ENCODE measurements at regions not wholly inside any gene's neighbourhood (a gene's known extent, or its start where the extent isn't known, plus 50 kb on each side); places are given as distances from the start of the nearest gene placed in this dataset.
"Not testable (repeated sequence)": the region's sequence is repeated elsewhere in the genome, so short reads cannot be mapped to it uniquely, and the experiment has no call there.

DNA sequence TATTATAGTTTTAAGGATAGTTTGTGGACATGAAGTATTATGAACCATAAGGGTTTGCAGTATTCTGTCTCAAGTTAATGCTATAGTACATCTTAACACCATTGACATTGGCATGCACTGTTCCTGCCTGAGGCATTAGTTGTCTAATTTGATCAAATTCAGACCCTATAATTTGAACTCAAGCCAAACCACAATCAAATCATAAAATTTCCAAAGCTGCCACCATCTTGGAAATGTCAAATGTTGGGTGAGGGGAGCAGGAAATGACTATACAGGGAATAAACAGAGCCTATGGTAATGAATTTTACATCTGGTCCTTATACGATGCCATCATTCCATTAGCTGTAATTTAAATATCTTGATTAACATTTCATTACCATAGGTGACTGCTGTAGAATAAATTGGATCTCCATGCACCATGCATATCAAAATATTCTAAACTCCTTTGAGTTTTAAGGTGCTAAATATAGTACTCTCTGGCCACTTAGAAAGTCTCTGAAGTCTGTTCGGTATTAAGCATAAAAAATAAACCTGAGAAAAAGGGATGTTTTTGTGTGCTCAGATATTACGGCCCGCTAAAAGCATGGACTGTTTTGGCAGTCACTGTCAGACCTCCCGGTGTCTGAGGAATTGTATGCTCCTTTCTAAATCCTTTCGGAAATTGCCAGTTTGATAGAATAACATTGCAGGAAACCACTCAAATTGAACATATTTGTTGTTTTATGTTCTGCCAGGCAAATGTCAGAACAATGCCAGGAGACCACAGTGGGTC lies 257.7 kb downstream of the SPRY2 start:
- DNase-seq (ENCODE audit: low read depth in 2 of 2): peak; percentile 16 to 63

DNA sequence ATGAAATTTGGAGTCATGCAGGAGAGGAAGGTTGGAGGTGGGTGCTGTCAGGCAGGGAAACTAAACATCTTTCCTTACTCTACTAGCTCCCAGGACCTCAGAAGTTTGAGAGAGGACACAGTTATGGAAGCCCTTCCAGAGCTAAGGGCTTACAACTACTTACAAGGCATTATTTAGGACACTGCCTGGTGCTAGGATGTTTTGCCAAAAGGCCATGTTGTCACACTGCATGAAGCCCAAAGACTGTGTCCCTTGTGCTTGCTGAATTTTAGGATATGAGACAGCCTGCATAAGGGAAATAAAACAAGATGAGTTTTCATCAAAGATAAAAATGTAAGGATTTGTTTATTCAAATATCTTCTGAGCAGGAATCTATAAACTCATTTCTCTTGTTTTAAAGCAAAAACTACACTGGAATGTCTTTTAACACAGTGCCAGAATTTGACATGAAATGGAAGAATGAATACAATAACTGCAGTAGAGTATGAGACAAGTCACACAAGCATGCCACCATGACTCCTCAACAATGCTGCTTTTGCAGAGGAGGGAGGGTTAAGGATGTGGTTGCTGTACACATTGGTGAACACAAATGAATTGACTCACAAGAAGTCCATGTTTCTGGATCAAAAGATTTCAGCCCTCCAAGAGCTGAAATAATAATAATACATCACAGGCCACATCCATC lies 258.4 kb downstream of the SPRY2 start:
- peak in 1 of 2 donors; percentile 15 for DNase-seq (ENCODE audit: low read depth in 2 of 2)

DNA sequence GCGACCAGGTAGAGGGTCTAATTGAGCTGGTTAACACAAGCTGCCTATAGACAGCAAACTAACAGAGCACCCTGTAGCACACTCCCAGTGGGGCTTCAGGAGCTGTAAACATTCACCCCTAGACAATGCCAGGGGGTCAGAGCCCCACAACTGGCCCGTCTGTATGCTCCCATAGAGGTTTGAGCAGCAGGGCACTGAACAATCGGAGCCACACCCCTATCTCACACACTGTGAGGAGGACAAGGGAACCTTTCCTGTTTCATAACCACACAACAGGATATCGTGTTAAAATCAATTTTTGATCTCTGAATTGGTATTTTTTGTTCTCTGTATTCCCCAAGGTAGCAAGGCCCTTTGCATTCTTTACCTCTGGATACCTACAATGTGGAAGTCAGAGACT lies 266.1 kb downstream of the SPRY2 start:
- DNase-seq (ENCODE audit: low read depth in 2 of 2): no peak

DNA sequence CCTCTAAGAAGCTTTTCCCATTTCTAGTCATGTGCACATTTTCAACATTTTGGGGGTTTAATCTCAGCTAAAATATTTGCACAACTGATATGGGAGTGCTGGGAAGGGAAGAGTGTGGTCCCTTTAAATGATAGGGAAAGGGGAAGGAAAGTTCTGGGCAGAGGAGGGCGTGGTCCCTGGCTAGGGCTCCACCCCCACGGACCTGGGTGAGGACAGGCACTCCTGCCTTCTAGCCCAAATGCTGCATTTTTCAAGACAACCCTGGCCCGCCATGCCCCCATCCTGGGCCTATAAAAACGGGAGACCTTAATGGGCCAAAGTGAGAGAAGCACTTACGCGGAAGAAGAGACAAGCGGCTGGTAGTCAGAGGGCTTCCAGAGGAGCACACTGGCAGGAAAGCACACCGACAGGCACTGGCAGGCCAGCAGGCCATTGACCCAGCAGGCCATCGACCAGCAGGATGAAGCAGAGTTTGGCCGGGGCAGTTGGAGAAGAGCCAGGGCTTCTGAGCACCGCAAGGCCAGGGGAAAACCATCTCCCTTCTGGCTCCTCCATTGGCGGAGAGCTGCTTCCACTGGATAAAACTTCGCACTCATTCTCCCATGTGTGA lies 266.7 kb downstream of the SPRY2 start:
- peak; percentile 3 to 20 for DNase-seq (ENCODE audit: low read depth in 2 of 2)

DNA sequence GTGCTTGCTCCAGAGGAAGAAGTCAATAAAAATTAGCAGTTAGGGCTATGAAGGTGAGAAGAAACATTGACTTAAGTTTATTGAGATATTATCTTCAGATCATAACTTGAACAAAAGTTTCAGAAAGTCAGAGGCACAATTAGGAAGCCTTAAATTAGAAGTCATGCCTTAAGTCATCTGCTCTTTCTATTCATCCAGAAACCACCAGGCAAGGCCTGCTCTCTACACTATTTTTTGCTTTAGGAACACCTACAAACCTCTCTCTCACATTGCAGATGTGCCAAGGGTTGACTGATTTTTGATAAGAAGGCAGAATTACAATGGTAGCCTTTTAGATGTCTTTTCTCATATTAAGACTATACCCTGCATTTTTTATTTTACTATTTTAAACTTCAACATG lies 268.7 kb downstream of the SPRY2 start:
- no peak for DNase-seq (ENCODE audit: low read depth in 2 of 2)

DNA sequence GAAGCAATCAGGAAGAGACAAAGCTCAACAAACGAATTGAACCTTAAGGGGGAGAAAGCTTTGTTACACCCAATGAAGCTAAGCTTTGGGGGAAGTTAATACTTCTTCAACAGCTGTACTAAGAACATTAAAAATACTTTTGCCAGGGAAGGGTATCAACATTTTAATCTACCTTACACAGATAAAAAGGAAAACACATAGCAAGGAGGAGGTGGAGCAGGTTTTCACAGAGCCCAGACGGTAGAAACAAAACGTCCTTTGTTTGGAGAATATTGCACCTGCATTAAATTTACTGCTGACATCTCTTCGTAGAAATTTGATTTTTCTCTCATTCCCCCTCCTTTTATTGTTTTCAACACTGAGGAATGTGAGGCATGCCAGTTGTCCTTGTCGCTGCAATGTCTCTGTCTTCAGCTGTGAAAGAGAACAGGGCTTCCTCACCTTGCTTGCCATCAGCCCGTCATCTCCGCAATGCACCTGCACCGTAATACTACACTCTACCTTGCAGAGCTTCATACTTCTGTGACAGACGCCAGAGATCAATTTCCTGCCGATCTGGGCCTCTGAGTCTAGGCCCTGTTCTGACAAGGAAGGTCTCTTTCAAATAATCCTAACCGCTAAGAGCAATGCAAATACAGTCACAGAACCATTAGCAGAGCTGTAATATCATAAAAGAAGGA lies 270.8 kb downstream of the SPRY2 start:
- DNase-seq (ENCODE audit: low read depth in 2 of 2): no peak

DNA sequence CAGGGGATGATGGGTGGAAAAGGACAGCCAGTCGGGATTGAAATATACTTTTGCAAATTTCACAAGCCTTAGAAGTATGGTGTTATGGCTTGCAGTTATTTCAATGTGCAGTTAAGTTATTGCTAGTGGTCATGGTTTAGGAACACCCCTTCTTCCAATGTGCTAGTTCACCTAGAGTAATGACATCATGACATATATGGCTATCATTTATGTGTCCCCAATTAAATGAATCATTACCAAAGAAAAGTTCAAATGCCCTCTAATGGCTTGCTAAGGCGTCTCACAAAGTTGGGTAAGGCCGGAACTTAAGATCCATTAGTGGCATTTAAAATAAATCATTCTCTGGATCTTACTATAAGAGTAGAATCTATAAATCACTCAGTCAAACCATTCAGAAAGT lies 271.6 kb downstream of the SPRY2 start:
- DNase-seq (ENCODE audit: low read depth in 2 of 2): no peak

DNA sequence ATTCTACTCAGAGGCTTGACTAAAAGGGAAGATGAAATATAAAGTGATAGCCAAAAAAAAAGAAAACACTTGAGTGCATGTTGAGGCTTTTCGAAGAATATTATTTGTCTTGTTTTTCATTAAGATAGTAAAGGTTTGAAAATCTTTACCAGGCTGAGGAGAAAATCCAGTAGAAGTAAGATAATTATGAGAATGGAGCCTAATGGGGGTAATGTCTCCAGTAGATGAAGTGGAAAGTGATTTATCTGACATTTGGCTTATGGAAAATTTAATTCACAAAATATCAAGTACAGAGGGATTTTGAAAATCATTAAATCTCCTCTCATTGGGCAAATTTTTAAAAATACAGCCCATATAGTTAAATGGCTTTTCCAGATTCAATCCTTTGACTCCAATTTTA lies 274.9 kb downstream of the SPRY2 start:
- no peak for DNase-seq (ENCODE audit: low read depth in 2 of 2)

DNA sequence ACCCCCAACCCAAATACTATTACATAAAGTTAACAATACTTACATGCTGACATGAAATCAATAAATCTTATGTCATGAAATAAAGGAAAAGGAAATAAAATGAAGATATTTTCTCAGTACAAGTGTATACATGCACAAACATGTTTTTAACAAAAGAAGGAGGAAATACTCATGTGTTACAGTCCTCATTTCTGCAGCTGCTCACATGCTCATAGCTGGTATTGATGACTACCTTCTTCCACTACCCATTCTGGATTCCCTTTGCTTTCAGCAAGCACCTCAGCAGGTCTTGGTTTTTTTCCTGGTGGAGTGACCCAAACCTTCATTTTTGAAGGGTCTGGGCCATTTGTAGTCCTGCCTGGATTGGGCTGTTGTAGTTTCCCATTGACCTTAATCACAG lies 278.5 kb downstream of the SPRY2 start:
- DNase-seq (ENCODE audit: low read depth in 2 of 2): not testable (repeated sequence)

DNA sequence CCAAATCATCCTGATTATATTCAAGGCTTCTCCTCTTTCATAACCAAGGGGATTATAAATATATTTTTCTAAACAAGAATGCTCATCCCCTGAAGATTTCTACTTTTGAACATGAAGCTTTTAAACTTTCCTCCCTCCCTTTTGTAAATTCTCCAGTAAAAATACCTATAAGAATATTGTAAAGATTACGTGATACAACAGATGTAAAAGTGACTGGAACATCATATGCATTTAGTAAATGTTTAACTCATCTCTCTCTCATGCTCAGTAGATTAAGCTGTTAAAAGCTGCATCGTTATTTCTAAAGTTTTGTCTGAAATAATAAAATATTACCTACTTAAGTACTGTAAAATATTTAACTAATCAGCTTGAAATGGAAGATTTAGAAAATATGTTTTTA lies 281.1 kb downstream of the SPRY2 start:
- no peak for DNase-seq (ENCODE audit: low read depth in 2 of 2)

DNA sequence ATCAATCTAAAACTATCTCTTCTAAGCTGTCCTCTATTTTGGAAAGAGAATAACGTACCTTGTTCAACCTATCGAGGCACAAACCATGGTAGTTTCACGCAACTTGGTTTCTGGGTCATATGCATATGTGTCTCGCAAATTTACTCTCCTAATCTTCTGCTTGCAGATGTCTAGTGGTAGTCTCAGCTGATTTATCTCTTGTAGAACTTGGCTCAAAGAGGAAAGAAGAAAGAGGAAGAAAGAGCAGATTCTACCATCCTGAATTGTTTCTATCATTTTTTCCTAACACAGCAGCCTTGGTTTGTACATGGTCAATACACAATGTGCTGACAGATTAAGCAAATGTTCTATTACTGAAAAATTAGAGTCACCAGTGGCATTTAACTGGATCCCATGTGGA lies 282.3 kb downstream of the SPRY2 start:
- DNase-seq (ENCODE audit: low read depth in 2 of 2): no peak

DNA sequence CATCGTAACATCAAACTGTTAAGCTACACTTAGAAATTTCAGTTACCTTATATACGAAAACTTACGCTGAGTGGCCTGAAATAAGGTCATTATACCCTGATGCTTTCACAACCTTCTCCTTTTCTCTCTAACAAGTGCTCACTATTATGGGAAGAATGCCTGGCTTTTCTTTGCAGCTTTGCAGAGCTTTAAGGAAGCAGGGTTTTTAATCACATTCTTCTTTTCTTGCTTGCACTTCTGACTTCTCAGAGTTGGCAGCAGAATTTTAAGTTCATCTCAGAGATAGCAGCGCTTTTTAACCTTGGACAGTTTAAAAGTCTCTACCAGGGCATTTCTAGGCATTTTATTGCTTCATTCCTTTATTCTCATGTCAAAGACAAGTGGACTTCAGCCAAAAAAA lies 285.1 kb downstream of the SPRY2 start:
- DNase-seq (ENCODE audit: low read depth in 2 of 2): no peak

DNA sequence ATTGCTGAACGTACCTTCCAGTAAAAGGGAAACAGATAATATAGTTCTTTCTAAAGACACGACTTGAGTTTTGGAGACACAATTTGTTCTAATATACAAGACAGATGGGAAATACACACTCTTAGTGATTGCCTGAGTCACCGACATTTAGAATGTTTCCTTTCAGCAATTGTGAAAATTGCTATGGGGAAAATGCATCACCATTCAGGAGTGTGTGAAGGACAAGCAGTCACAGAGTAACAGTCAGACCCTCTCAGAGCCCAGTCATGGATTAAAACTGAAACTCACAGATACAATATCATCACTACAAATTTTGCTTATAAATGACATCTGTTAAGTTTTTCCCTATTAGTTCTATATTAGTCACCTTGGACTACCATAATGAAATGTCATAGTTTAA lies 286.1 kb downstream of the SPRY2 start:
- no peak for DNase-seq (ENCODE audit: low read depth in 2 of 2)

DNA sequence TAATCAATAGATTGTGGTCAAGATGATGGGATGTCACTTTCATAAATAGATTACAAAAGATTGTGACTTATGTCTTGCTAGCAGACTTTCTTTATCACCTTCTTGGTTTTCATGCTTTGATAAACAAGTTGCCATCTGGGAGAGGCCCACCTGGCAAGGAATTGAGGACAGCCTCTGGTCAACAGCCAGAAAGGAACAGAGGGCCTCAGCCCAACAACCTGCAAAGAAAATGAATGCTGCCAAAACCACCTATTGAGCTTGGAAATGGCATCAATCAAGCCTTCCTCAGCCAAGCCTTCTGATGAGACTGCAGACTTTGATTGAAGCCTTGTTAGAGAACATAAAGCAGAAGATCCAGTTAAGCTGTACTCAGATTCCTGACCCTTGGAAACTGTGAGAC lies 288.6 kb downstream of the SPRY2 start:
- DNase-seq (ENCODE audit: low read depth in 2 of 2): no peak

DNA sequence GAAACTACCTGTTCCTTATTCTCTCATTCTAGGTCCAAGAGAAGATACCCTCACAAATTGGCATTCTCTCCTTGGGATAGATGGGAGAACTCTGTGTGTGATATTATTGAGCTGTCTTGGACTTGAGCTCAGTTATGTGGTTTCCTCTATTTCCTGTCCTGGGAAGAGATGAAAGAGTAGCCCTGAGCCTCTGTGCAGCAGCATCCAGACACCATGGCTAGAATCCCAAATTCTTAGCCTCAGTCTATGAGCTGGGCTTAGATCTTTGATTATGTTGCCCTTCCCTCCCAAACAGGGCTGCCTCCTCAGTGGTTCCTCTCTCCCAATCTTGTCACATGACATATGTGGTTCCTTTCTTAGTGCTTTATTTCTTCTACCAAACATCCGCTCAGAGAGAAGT lies 290.7 kb downstream of the SPRY2 start:
- DNase-seq (ENCODE audit: low read depth in 2 of 2): peak in 1 of 2 donors; percentile 25

DNA sequence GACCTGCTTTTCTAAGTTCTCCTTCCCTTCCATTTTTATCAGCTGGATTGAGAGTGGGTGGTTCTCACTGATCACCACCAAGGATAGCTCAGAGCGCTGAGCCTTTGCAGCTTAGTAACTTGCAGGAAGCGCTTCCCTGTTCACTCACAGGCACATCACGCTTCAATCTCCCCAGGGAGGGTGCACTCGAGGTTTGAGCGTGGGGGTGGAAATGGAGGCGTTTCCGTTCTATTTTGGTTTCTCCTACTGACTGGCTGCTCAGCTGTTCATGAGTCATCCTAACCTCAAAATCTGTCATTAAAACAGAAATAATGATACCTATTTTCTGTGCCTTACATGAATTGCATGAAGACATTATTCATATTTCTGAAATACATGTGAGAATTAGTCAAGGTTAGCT lies 292.1 kb downstream of the SPRY2 start:
- peak; percentile 72 to 94 for DNase-seq (ENCODE audit: low read depth in 2 of 2)

DNA sequence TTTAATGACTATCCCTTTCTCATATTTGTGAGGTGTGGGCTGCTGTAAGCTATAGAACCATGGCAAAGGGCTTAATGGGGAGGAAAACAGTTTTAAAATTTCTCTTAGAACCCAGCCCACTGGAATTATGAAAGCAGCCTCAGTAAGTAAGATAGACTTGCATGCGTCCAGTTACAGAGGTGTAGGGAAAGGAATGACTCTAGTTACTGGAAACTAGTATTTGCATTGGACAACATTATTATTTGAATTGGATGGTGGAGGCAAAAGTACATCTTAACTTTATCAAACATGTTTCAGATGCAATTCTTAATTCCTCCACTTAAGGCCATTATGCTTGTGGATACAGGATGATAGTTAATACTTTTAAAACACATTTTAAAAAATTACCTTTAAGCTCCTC lies 292.9 kb downstream of the SPRY2 start:
- DNase-seq (ENCODE audit: low read depth in 2 of 2): no peak

DNA sequence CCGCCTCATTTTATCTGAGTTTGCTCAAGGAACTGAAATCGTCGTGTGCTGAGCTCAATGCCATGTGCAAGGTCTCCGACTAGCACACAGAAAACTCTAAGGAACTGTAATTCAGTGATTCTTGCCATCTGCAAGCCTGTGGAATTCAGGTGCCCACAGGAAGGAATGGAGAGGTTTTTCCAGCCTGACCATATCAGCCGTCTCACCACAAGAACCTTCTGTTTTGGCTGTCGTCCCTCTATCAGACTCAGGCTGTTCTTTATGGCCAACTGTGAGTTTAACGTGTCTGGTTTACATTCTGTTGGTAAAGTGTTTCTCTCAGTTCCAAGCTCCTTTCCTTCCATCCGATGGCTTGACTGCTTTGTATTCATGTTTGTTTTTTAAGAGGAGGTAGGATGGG lies 293.5 kb downstream of the SPRY2 start:
- DNase-seq (ENCODE audit: low read depth in 2 of 2): no peak

DNA sequence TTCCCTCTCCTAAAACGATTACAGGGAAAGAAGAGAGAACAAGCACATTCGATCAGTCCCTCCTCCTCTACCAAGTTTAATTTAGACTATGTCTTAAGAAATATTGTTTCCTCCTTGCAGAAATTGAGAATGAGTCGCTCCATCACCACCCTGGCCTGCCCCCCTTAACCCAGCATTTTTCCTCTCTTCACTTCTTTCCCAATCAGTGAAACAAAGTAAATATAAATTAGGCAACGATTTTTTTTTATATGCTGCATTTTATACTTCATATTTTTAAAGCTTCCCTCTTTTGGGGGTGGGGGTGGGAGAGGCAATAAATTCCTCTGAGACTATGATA lies 300.0 kb downstream of the SPRY2 start:
- no peak for DNase-seq (ENCODE audit: low read depth in 2 of 2)

DNA sequence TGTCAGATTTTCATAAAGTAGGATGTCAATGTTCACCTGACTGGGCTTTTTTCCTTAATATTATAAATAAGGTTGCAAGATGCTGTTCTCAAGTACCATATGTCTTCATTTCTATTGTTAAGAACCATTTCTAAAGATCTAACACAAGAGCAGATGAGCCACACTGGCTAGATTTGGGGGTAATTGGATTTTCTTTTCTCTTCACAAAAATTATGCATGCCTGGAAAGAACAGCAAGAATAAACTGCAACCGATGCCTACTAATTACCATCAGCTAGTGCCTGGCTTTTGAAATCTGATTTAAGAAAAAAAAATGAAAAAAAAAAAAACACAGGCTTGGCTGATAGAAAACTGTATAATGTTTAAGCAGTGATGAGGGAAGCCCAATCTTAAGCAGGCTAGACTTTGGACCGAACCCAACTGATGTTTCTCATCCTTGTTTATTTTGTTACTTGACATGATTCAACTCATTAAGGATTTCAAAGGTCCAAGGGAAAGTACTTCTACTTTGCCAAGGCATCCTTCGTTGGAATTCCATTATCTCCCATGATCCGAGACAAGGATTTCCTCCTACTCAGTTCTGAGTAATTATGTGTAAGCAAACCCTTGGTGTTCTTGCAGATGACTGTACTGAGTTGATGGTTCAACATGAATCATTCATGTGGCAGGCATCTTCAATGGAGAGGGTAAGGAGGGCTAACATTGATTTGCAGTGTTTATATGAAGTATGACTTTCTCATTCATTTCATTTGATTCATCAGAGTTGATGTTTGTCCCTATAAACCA lies 300.5 kb downstream of the SPRY2 start:
- peak in 1 of 2 donors; percentile 83 for DNase-seq (ENCODE audit: low read depth in 2 of 2)

DNA sequence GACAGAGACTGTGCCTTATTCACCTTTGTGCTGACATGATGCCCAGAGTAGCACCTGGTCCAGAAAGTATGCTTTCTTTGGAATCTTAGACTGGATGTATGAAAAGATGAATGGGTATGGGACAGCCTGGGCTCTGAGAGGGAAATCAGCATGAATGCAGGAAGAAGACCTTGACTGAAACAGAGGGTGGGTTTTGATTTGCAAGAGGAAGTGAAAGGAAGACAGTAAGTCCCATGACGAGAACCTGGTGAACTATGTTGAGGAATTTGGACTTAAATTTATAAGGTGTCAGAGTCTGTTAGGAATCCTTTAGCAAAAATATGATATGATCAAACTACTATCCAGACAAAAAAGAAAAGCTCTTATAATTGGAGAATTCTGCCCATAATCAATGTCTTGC lies 301.9 kb downstream of the SPRY2 start:
- no peak for DNase-seq (ENCODE audit: low read depth in 2 of 2)

DNA sequence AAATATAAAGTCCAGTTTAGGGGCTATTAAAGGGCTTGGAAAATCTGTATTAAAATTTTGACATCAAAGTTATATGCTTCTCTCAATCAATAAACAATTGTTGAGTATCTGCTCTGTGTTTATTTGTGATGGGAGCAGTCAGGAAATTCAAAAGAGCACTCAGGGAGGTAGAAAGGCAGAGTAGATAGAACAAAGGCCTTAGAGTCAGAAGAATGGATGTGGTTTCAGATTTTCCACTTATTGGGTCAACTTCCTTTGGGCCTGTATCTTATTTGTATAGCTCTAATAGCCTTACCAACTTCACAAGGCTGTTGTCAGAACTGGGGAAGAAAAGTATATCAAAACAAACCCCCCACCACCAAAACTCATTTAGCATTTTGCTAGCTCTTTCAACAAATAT lies 302.6 kb downstream of the SPRY2 start:
- DNase-seq (ENCODE audit: low read depth in 2 of 2): peak in 1 of 2 donors; percentile 21

All from dermis microvascular lymphatic vessel endothelial cell (primary cell).